ENCODE measurements at regions not wholly inside any gene's neighbourhood (a gene's known extent, or its start where the extent isn't known, plus 50 kb on each side); places are given as distances from the start of the nearest gene placed in this dataset.

DNA sequence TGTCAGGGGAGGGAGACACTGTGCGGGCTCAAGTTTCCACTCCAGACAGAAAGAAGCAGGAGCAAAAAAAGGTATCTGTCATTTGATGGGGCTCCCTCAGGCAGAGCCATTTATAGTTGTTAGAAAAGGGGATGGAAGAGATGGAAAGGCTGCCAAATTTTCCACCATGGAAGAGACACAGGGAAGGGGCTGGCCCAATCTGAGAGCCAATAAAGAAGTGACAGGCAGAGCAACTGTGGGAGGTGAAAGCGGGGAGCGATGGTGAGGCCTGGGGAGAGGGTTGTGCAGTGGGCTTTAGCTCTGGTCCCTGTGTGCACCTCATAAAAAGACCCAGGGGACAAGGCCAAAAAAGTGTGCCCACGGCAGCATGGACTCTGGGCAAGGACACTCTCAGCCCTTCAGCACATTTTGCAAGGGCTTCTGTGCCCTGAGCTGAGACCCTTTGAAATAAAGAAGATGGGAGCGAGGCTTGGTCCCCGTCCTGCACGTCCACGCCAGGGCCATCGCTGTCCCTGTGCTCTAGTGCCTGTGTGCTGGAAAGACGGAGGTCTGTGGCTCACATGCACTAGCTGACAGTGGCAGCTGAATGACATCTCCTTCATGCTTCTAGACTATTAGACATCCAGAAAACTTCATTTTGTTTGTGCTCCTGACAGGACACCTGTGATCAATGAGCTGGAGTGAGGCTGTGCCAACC, 456.7 kb upstream of the HS6ST1 start:
- intact Hi-C loops (cut with micrococcal nuclease; ENCODE audit: unreplicated experiment) = no loop called here
- BruUV-seq (replicated peaks) = no TSS peak
- no peaks in the 10 kb centered on the region for H3K79me2 ChIP-seq (ENCODE audit: low read depth)

DNA sequence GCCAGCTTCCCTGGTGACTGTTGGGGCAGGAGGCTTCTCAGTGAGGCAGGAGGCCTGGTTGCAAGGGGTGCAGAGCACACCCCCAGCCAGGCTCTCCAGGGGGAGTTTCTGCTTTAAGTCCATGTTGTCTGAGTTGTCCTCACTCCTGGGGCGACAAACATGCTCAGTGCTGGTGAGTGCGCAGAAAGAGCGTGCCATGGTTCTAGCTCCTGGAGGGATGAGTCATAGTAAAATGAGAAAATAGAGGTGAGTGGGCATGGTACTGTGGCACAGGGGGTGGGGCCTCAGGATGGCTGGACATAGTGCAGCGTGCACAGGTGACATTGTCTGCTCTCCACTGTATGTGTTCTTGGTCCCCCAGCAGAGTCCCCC, 457.2 kb upstream of the HS6ST1 start:
- intact Hi-C loops (cut with micrococcal nuclease; ENCODE audit: unreplicated experiment) = no loop called here
- no peaks in the 10 kb centered on the region for H3K9me2 ChIP-seq (ENCODE audit: insufficient read depth)
- H3K36me3 ChIP-seq (ENCODE audit: low read depth) = no peaks in the 10 kb centered on the region
- no peak for DNase-seq
- ChIA-PET CTCF (no interaction called here), POLR2A (ENCODE audit: unreplicated experiment) (no interaction called here)
- H3K79me2 ChIP-seq (ENCODE audit: low read depth) = no peaks in the 10 kb centered on the region
- no TSS peak for BruUV-seq (replicated peaks)
- H3K4me2 ChIP-seq = no peak overlapping the region
- no peaks in the 10 kb centered on the region for H4K20me1 ChIP-seq (ENCODE audit: insufficient read depth)
- no peaks in the 10 kb centered on the region for H3F3A ChIP-seq (ENCODE audit: insufficient read depth, low read depth)
- no peak overlapping the region for H2AFZ ChIP-seq
- H3K9me3 ChIP-seq (ENCODE audit: insufficient read depth, low read depth) = no peaks in the 10 kb centered on the region
- H3K27ac ChIP-seq = no peak overlapping the region
- no peak overlapping the region for H3K4me3 ChIP-seq
- H3K4me1 ChIP-seq (replicated peaks; ENCODE audit: insufficient read depth) = no peaks in the 10 kb centered on the region
- peaks cover 72% of the 10 kb centered on the region for H3K27me3 ChIP-seq (ENCODE audit: insufficient read depth, low read depth)
- TF ChIP-seq, protein P1, sequence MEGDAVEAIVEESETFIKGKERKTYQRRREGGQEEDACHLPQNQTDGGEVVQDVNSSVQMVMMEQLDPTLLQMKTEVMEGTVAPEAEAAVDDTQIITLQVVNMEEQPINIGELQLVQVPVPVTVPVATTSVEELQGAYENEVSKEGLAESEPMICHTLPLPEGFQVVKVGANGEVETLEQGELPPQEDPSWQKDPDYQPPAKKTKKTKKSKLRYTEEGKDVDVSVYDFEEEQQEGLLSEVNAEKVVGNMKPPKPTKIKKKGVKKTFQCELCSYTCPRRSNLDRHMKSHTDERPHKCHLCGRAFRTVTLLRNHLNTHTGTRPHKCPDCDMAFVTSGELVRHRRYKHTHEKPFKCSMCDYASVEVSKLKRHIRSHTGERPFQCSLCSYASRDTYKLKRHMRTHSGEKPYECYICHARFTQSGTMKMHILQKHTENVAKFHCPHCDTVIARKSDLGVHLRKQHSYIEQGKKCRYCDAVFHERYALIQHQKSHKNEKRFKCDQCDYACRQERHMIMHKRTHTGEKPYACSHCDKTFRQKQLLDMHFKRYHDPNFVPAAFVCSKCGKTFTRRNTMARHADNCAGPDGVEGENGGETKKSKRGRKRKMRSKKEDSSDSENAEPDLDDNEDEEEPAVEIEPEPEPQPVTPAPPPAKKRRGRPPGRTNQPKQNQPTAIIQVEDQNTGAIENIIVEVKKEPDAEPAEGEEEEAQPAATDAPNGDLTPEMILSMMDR (conservative IDR thresholded peaks at IDR 0.05) = no peak
- TF ChIP-seq EZH2 (IDR thresholded peaks at IDR 0.05; ENCODE audit: low read depth) = no peak

More for the DNA sequence above, 456.7 kb upstream of the HS6ST1 start:
- H3K9me3 ChIP-seq (ENCODE audit: insufficient read depth, low read depth) = no peaks in the 10 kb centered on the region
- peaks cover 67% of the 10 kb centered on the region for H3K27me3 ChIP-seq (ENCODE audit: insufficient read depth, low read depth)
- no peak overlapping the region for H3K4me2 ChIP-seq
- no peaks in the 10 kb centered on the region for H3K9me2 ChIP-seq (ENCODE audit: insufficient read depth)
- no peaks in the 10 kb centered on the region for H3K36me3 ChIP-seq (ENCODE audit: low read depth)
- H3K27ac ChIP-seq = no peak overlapping the region
- H3K4me1 ChIP-seq (replicated peaks; ENCODE audit: insufficient read depth) = no peaks in the 10 kb centered on the region
- ChIA-PET POLR2A (ENCODE audit: unreplicated experiment) (no interaction called here), CTCF (no interaction called here)
- no peak for DNase-seq
- no peak for TF ChIP-seq EZH2 (IDR thresholded peaks at IDR 0.05; ENCODE audit: low read depth)
- TF ChIP-seq, protein P1 (conservative IDR thresholded peaks at IDR 0.05) = no peak
- no peaks in the 10 kb centered on the region for H3F3A ChIP-seq (ENCODE audit: insufficient read depth, low read depth)
- no peak overlapping the region for H2AFZ ChIP-seq
- H4K20me1 ChIP-seq (ENCODE audit: insufficient read depth) = no peaks in the 10 kb centered on the region
- H3K4me3 ChIP-seq = no peak overlapping the region

DNA sequence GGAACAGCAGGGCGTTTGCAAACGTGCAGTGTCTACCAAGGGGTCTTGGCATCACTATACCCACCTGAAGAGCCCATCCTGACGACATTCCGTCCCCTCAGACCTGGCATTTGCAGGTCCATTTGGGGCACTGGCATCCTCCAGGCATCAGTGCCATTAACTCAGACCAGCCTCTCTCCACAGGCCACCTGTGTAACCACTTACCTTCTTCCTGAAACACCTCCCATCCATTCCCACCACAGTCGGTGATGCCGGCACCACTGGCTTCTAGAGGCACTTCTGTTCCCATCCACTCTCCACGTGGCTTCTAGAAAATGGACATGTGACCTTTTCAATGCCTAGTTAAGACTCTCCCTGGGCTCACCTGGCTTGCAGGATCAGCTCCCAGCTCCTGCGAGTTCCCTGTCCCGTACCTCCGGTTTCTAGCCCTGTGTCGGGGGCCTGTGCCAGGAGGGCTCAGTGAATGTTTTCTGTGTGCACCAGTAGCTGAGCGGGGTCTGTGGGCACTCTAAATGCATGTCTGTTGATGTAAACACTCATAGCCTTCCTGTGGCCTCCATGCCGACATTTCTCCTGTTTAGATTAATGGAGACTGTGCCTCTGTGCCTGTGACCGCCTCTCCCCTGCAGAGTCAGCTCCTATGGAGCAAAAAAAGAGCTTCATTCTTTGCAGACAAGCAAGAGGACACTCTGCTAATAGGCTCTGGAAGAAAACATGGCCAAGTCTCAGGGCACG, 458.0 kb upstream of the HS6ST1 start:
- DNase-seq = no peak
- no peaks in the 10 kb centered on the region for H3K36me3 ChIP-seq (ENCODE audit: low read depth)
- no peak overlapping the region for H3K4me3 ChIP-seq
- H3K27ac ChIP-seq = no peak overlapping the region
- no peak overlapping the region for H3K4me2 ChIP-seq
- POLR2A ChIA-PET (ENCODE audit: unreplicated experiment) = no interaction called here
- TF ChIP-seq, protein P1 (conservative IDR thresholded peaks at IDR 0.05) = no peak
- TF ChIP-seq EZH2 (IDR thresholded peaks at IDR 0.05; ENCODE audit: low read depth) = no peak
- H3F3A ChIP-seq (ENCODE audit: insufficient read depth, low read depth) = no peaks in the 10 kb centered on the region
- BruUV-seq (replicated peaks) = no TSS peak
- peaks cover 79% of the 10 kb centered on the region for H3K27me3 ChIP-seq (ENCODE audit: insufficient read depth, low read depth)
- no peaks in the 10 kb centered on the region for H3K9me3 ChIP-seq (ENCODE audit: insufficient read depth, low read depth)
- CTCF ChIA-PET = no interaction called here
- H3K9me2 ChIP-seq (ENCODE audit: insufficient read depth) = no peaks in the 10 kb centered on the region
- intact Hi-C loops (cut with micrococcal nuclease; ENCODE audit: unreplicated experiment) = no loop called here
- no peaks in the 10 kb centered on the region for H3K79me2 ChIP-seq (ENCODE audit: low read depth)
- H3K4me1 ChIP-seq (replicated peaks; ENCODE audit: insufficient read depth) = no peaks in the 10 kb centered on the region
- no peak overlapping the region for H2AFZ ChIP-seq
- H4K20me1 ChIP-seq (ENCODE audit: insufficient read depth) = no peaks in the 10 kb centered on the region
